K562 (cell line): ENCODE measurements at regions not wholly inside any gene's neighbourhood (a gene's known extent, or its start where the extent isn't known, plus 50 kb on each side); places are given as distances from the start of the nearest gene placed in this dataset.

Experiments used
- ATF1 ChIP-seq, 2 experiments: fragments of 450-650 bp in 1 of 2; IDR thresholded peaks; 2 replicates each; pipeline ENCODE4 v1.6.1; 2016; ENCODE audit warnings: missing compliant biosample characterization in 1 of 2, missing genetic modification characterization in 1 of 2
- CC2D1A ChIP-seq: fragments of 450-650 bp; IDR thresholded peaks from 2 replicates; pipeline ENCODE4 v1.6.1; 2017; ENCODE audit warnings: mild to moderate bottlenecking
- ERF ChIP-seq: fragments of 450-650 bp; formaldehyde crosslinking; IDR thresholded peaks from 2 replicates; pipeline ENCODE4 v1.4.0; 2020; ENCODE audit warnings: mild to moderate bottlenecking, mixed read lengths
- FOXJ2 ChIP-seq: fragments of 200-800 bp; sonication (Bioruptor generic); IDR thresholded peaks from 2 replicates; pipeline ENCODE4 v1.6.1; 2016; ENCODE audit warnings: missing genetic modification characterization, missing compliant biosample characterization
- HMGXB4 ChIP-seq: sonication (generic); formaldehyde crosslinking; IDR thresholded peaks from 2 replicates; pipeline ENCODE4 v1.8.1; 2023; ENCODE audit warnings: mild to moderate bottlenecking, missing genetic modification reagents
- ILF3 ChIP-seq: fragments of 450-650 bp; IDR thresholded peaks from 2 replicates; pipeline ENCODE4 v1.6.1; 2018; ENCODE audit warnings: antibody characterized with exemption, mild to moderate bottlenecking, moderate library complexity, borderline replicate concordance
- JUN ChIP-seq, 2 experiments: sonication (generic) in 1 of 2; formaldehyde crosslinking in 1 of 2; IDR thresholded peaks; 2 replicates each; pipeline versions ENCODE4 v1.6.1 to v1.8.0; 2012 to 2022; ENCODE audit warnings: borderline replicate concordance in 2 of 2, mild to moderate bottlenecking in 2 of 2, improper control_type of control experiment in 1 of 2, low read depth in 1 of 2, low read length in 1 of 2, missing genetic modification reagents in 1 of 2
- KLF1 ChIP-seq: fragments of 450-650 bp; IDR thresholded peaks from 2 replicates; pipeline ENCODE4 v1.6.1; 2016; ENCODE audit warnings: missing genetic modification characterization, missing compliant biosample characterization
- KLF10 ChIP-seq: fragments of 250-450 bp; sonication (Bioruptor Pico); IDR thresholded peaks from 2 replicates; pipeline ENCODE4 v1.6.1; 2021; ENCODE audit warnings: matching md5 sums
- MCM5 ChIP-seq: fragments of 450-650 bp; IDR thresholded peaks from 2 replicates; pipeline ENCODE4 v1.6.1; 2016; ENCODE audit warnings: low read depth
- MEF2A ChIP-seq: IDR thresholded peaks from 2 replicates; pipeline ENCODE4 v1.6.1; 2011; ENCODE audit warnings: low read depth, mild to moderate bottlenecking, low read length, moderate library complexity; ENCODE audit not compliant: control insufficient read depth
- MTA2 ChIP-seq: fragments of 450-650 bp; IDR thresholded peaks from 2 replicates; pipeline ENCODE4 v1.6.1; 2016; ENCODE audit warnings: low read depth
- PHB ChIP-seq: fragments of 250-450 bp; sonication (Bioruptor Pico); IDR thresholded peaks from 2 replicates; pipeline ENCODE4 v1.5.0; 2021
- POLR3A ChIP-seq: IDR thresholded peaks from 2 replicates; pipeline ENCODE4 v1.6.1; 2011; ENCODE audit warnings: borderline replicate concordance, mild to moderate bottlenecking, moderate library complexity; ENCODE audit not compliant: insufficient read length, insufficient read depth; ENCODE audit errors: extremely low read depth
- PRPF4 ChIP-seq: fragments of 200-400 bp; formaldehyde crosslinking; IDR thresholded peaks from one replicate; pipeline ENCODE4 v1.6.1; 2017; ENCODE audit warnings: low read length, low read depth, mild to moderate bottlenecking; ENCODE audit not compliant: insufficient read depth, poor library complexity, severe bottlenecking
- SRF ChIP-seq, 2 experiments: fragments of 250-450, 450-650 bp in 1 of 2; sonication (Bioruptor Pico) in 1 of 2; sonication (generic) in 1 of 2; formaldehyde crosslinking; IDR thresholded peaks; 2 replicates each; pipeline versions ENCODE4 v1.5.0 to v1.5.1; 2020 to 2022; ENCODE audit warnings: mild to moderate bottlenecking in 1 of 2, missing genetic modification reagents in 1 of 2
- STAG1 ChIP-seq: sonication (generic); formaldehyde crosslinking; IDR thresholded peaks from 2 replicates; pipeline ENCODE4 v1.5.0; 2020; ENCODE audit warnings: missing genetic modification reagents, borderline replicate concordance
- TCFL5 ChIP-seq: fragments of 250-450 bp; sonication (Bioruptor Pico); conservative IDR thresholded peaks from 2 replicates; pipeline ENCODE4 v1.6.1; 2021; ENCODE audit warnings: mild to moderate bottlenecking, moderate library complexity, matching md5 sums
- TSHZ1 ChIP-seq: fragments of 250-450 bp; sonication (Bioruptor Pico); IDR thresholded peaks from 2 replicates; pipeline ENCODE4 v1.4.0; 2020; ENCODE audit warnings: mild to moderate bottlenecking, moderate library complexity
- ZFP1 ChIP-seq: fragments of 450-650 bp; formaldehyde crosslinking; IDR thresholded peaks from 2 replicates; pipeline ENCODE4 v1.4.0; 2020; ENCODE audit warnings: mild to moderate bottlenecking, mixed read lengths
- ZNF3 ChIP-seq: fragments of 250-450 bp; sonication (Bioruptor Pico); IDR thresholded peaks from 2 replicates; pipeline ENCODE4 v1.5.0; 2021; ENCODE audit warnings: mild to moderate bottlenecking, moderate library complexity
- ZNF395 ChIP-seq: fragments of 200-800 bp; sonication (Bioruptor generic); IDR thresholded peaks from 2 replicates; pipeline ENCODE4 v1.6.1; 2017; ENCODE audit warnings: missing genetic modification characterization, missing compliant biosample characterization
- ZNF408 ChIP-seq: fragments of 250-450 bp; sonication (Bioruptor Pico); IDR thresholded peaks from 2 replicates; pipeline ENCODE4 v1.4.0; 2020; ENCODE audit warnings: low read depth, mild to moderate bottlenecking, moderate library complexity
- ZNF583 ChIP-seq: fragments of 250-450 bp; sonication (Bioruptor Pico); IDR thresholded peaks from 2 replicates; pipeline ENCODE4 v1.4.0; 2020

GRCh38 chr6:87929843-87930288, 117.8 kb upstream of the SPACA1 start (continued):
- TF ChIP-seq TSHZ1 (CRISPR knock-in tag) (no peak), ZNF583 (CRISPR knock-in tag) (no peak), FOXJ2 (tag) (no peak), ZNF408 (CRISPR knock-in tag) (no peak), ZFP1 (no peak), MEF2A (no peak), CC2D1A (no peak), SRF (CRISPR knock-in tag; IDR thresholded peaks at IDR 0.05) (no peak), KLF1 (tag) (no peak), MCM5 (no peak), JUN (IDR thresholded peaks at IDR 0.05; ENCODE audit: borderline replicate concordance, low read depth, low read length) (no peak), JUN (CRISPR knock-in tag; IDR thresholded peaks at IDR 0.05; ENCODE audit: borderline replicate concordance) (no peak), PHB (no peak), ERF (CRISPR knock-in tag) (no peak), MTA2 (no peak), PRPF4 (no peak), HMGXB4 (CRISPR knock-in tag) (no peak), ATF1 (CRISPR knock-in tag; IDR thresholded peaks at IDR 0.05) (no peak), ATF1 (tag; IDR thresholded peaks at IDR 0.05) (0 out of 2 replicates have a peak, but pooled peaks have one; percentile 25), KLF10 (CRISPR knock-in tag) (no peak), ILF3 (no peak), ZNF3 (no peak), ZNF395 (CRISPR knock-in tag) (no peak), POLR3A (no peak), TCFL5 (CRISPR knock-in tag) (no peak), STAG1 (CRISPR knock-in tag) (peak; percentile 84)
